ENCODE measurements at regions not wholly inside any gene's neighbourhood (a gene's known extent, or its start where the extent isn't known, plus 50 kb on each side); places are given as distances from the start of the nearest gene placed in this dataset.

DNA sequence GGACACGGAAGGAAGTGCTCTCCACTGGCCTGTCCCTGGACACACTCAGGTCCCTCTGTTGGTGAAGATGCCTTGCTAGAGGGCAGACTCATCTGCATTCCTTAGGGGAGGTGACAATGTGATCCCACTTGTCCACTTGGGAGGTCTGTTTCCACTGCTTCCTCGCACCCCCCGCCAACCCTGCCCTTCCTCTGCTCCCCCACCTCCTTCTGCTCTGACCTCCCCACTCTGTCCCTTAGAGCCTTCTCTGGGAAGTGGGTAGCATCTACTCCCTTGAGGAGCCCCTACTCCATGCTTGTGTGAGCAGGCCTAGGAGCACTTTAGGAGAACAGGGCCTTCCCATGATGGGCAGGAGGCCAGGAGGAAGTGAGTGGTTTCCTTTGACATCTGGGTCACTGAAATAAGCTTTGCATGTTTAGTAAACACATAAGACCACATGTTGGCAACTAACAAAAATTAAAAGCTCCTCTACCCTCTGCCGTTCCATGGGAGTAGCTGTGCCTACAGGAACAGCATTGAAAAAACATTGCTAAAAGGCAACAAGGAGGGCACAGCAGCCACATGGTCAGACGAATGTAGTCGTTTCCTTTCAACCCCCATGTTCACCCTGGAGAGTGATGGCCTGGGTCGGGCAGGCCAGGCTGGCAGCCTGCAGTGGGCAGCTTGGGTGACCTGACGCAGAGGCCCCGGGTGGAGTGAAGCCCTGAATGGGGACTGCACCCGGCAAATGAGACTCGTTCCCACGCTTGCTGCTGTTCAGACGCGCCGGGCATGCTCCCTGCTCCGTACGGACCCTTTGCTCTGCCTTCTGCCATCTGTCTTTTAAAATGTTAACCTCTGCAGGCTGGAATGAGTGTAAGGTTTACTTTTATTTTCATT, 634.0 kb downstream of the IRX1 start:
- TF ChIP-seq, protein P1, sequence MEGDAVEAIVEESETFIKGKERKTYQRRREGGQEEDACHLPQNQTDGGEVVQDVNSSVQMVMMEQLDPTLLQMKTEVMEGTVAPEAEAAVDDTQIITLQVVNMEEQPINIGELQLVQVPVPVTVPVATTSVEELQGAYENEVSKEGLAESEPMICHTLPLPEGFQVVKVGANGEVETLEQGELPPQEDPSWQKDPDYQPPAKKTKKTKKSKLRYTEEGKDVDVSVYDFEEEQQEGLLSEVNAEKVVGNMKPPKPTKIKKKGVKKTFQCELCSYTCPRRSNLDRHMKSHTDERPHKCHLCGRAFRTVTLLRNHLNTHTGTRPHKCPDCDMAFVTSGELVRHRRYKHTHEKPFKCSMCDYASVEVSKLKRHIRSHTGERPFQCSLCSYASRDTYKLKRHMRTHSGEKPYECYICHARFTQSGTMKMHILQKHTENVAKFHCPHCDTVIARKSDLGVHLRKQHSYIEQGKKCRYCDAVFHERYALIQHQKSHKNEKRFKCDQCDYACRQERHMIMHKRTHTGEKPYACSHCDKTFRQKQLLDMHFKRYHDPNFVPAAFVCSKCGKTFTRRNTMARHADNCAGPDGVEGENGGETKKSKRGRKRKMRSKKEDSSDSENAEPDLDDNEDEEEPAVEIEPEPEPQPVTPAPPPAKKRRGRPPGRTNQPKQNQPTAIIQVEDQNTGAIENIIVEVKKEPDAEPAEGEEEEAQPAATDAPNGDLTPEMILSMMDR (IDR thresholded peaks at IDR 0.05): no peak
- TF ChIP-seq EZH2 (IDR thresholded peaks at IDR 0.05; ENCODE audit: borderline replicate concordance, insufficient read depth, low read depth, low read length, poor library complexity, severe bottlenecking): no peak
